ENCODE measurements at regions not wholly inside any gene's neighbourhood (a gene's known extent, or its start where the extent isn't known, plus 50 kb on each side); places are given as distances from the start of the nearest gene placed in this dataset.
A peak's percentile ranks its signal among the peaks of the same experiment; 100 is the strongest.

GRCh38 chrX:45781901-45782553 lies 581.4 kb upstream of the DIPK2B start:
- Histone ChIP-seq H3K56ac (ENCODE audit: extremely low read depth, insufficient read depth, low read length) (peak overlapping the region; percentile 35; the same call in 1 of the 2 replicates), H2AK5ac (ENCODE audit: low read depth, low read length) (peak overlapping the region; percentile 29; the same call in 1 of the 2 replicates), H3K4me3 (ENCODE audit: insufficient read depth, low read depth, low read length) (no peak overlapping the region), H3K27me3 (ENCODE audit: control insufficient read depth, insufficient read depth, low read length) (no peaks in the 10 kb centered on the region; the same call in 1 of the 2 replicates), H3K27ac (ENCODE audit: insufficient read depth, low read length) (peak overlapping the region; percentile 53; the same call in 1 of the 2 replicates), H4K91ac (ENCODE audit: insufficient read depth, low read depth, low read length) (no peak overlapping the region), H2BK5ac (ENCODE audit: low read depth, low read length, poor library complexity, severe bottlenecking) (peak overlapping the region; percentile 31), H3K9me3 (ENCODE audit: control insufficient read depth, insufficient read depth, low read length) (no peaks in the 10 kb centered on the region), H3K4me1 (ENCODE audit: control insufficient read depth, insufficient read depth, low read length) (peaks cover 2% of the 10 kb centered on the region), H3K14ac (replicated peaks; ENCODE audit: low read depth, low read length) (no peak overlapping the region), H2BK15ac (ENCODE audit: low read depth, low read length) (no peak overlapping the region), H3K4ac (ENCODE audit: low read depth, low read length) (no peak overlapping the region; the same call in none of the 2 replicates), H3K18ac (ENCODE audit: low read depth, low read length) (no peak overlapping the region), H2BK120ac (ENCODE audit: low read depth, low read length) (peak overlapping the region; percentile 19; the same call in 1 of the 2 replicates), H4K8ac (ENCODE audit: low read depth in 2 of 2, low read length in 2 of 2) (peak overlapping the region in 1 of 2 experiments; percentile 21; a peak in 1 of 4 replicates), H2AFZ (replicated peaks; ENCODE audit: low read length, poor library complexity) (no peak overlapping the region), H3K9me1 (ENCODE audit: insufficient read depth, low read length) (peaks cover 4% of the 10 kb centered on the region), H3K23ac (ENCODE audit: low read depth, low read length) (no peak overlapping the region; the same call in 1 of the 2 replicates), H3K36me3 (ENCODE audit: control insufficient read depth, insufficient read depth, low read length) (no peaks in the 10 kb centered on the region; the same call in 1 of the 2 replicates), H4K20me1 (ENCODE audit: insufficient read depth, low read length) (no peaks in the 10 kb centered on the region), H2BK20ac (ENCODE audit: low read depth, low read length) (no peak overlapping the region), H2AK9ac (replicated peaks; ENCODE audit: low read depth, low read length, poor library complexity) (no peak overlapping the region), H4K5ac (ENCODE audit: low read depth, low read length) (0 out of 2 replicates have a peak overlapping the region, but pooled peaks have one; percentile 44), H3K9ac (ENCODE audit: low read depth, low read length) (no peak overlapping the region), H3K4me2 (ENCODE audit: low read depth, low read length) (no peak overlapping the region), H3K79me1 (ENCODE audit: low read depth in 1 of 2, low read length in 2 of 2) (peaks cover 5 to 26% of the 10 kb centered on the region in 2 experiments; a peak in 2 of 4 replicates)
- in situ Hi-C loops (cut with MboI; ENCODE audit: low sequenced_read_pairs): no loop called here
- dilution Hi-C loops (cut with HindIII; ENCODE audit: low sequenced_read_pairs, unreplicated experiment): no loop called here
- BruUV-seq (replicated peaks): no TSS peak
- ChIA-PET CTCF (no interaction called here), POLR2A (ENCODE audit: unreplicated experiment) (no interaction called here)
- WGBS, 2 experiments (ENCODE audit: extremely low coverage in 2 of 2, insufficient read length in 1 of 2): no CpG with 5 or more reads among the region's 4 CpGs
- ATAC-seq (ENCODE audit: low read depth): peak; percentile 91
- TF ChIP-seq ELK1 (IDR thresholded peaks at IDR 0.05; ENCODE audit: borderline replicate concordance, low read depth, low read length) (no peak), NFE2L2 (IDR thresholded peaks at IDR 0.05; ENCODE audit: low read depth, low read length) (peak; percentile 59; the same call in 1 of the 2 replicates), MXI1 (IDR thresholded peaks at IDR 0.05; ENCODE audit: borderline replicate concordance, low read depth, low read length) (no peak), MAFK (IDR thresholded peaks at IDR 0.05; ENCODE audit: low read depth, low read length) (peak; percentile 51), CEBPB (IDR thresholded peaks at IDR 0.05; ENCODE audit: low read depth, low read length) (peak; percentile 84), RAD21 (IDR thresholded peaks at IDR 0.05; ENCODE audit: low read length) (peak; percentile 48), FOS (IDR thresholded peaks at IDR 0.05; ENCODE audit: low read depth, low read length) (peak; percentile 35), CTCF (conservative IDR thresholded peaks at IDR 0.05; ENCODE audit: low read depth, low read length) (peak; percentile 40), SMC3 (IDR thresholded peaks at IDR 0.05; ENCODE audit: low read depth, low read length) (0 out of 2 replicates have a peak, but pooled peaks have one; percentile 25), POLR2A (IDR thresholded peaks at IDR 0.05; ENCODE audit: low read depth, low read length) (no peak)
- peak; percentile 84 for DNase-seq
- intact Hi-C loops (cut with micrococcal nuclease): no loop called here

All from IMR-90 (cell line).